ENCODE measurements at regions not wholly inside any gene's neighbourhood (a gene's known extent, or its start where the extent isn't known, plus 50 kb on each side); places are given as distances from the start of the nearest gene placed in this dataset.
A peak's percentile ranks its signal among the peaks of the same experiment; 100 is the strongest.

DNA sequence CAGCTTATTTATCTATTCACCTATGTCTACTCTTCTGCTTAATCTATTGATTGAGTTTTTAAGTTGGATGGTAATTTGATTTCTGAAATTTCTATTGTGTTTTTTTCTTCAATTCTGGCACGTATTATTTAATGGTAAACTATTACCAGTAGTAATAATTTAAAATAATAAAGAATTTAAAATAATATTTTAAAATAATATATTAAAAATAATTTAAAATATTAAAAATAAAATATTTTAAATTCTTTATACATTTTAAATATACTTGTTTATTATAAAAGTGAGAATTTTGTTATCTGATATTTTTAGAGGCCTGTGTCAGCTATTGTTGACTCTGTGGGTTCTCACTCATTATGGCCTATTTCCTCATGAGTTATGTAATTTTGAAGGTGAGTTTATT lies 100.7 kb upstream of the SPATA16 start:
- ATAC-seq (no peak), DNase-seq (no peak)
- H3K36me3 ChIP-seq, result no peaks in the 10 kb centered on the region
- H3K9me3 ChIP-seq, result no peaks in the 10 kb centered on the region
- intact Hi-C loops (cut with DNase I), result no loop called here
- WGBS (ENCODE audit: insufficient coverage, low coverage, low lambda C conversion rate, missing lambda C conversion rate), result 71% methylated on average over 1 of the region's 1 CpG
- H3K27me3 ChIP-seq, result no peaks in the 10 kb centered on the region
- H3K27ac ChIP-seq, result no peak overlapping the region
- H3K4me1 ChIP-seq, result no peaks in the 10 kb centered on the region
- H3K4me3 ChIP-seq, result no peak overlapping the region
- no peak for TF ChIP-seq POLR2A (IDR thresholded peaks at IDR 0.05)
- TF ChIP-seq, protein P1, sequence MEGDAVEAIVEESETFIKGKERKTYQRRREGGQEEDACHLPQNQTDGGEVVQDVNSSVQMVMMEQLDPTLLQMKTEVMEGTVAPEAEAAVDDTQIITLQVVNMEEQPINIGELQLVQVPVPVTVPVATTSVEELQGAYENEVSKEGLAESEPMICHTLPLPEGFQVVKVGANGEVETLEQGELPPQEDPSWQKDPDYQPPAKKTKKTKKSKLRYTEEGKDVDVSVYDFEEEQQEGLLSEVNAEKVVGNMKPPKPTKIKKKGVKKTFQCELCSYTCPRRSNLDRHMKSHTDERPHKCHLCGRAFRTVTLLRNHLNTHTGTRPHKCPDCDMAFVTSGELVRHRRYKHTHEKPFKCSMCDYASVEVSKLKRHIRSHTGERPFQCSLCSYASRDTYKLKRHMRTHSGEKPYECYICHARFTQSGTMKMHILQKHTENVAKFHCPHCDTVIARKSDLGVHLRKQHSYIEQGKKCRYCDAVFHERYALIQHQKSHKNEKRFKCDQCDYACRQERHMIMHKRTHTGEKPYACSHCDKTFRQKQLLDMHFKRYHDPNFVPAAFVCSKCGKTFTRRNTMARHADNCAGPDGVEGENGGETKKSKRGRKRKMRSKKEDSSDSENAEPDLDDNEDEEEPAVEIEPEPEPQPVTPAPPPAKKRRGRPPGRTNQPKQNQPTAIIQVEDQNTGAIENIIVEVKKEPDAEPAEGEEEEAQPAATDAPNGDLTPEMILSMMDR (IDR thresholded peaks at IDR 0.05), result no peak

DNA sequence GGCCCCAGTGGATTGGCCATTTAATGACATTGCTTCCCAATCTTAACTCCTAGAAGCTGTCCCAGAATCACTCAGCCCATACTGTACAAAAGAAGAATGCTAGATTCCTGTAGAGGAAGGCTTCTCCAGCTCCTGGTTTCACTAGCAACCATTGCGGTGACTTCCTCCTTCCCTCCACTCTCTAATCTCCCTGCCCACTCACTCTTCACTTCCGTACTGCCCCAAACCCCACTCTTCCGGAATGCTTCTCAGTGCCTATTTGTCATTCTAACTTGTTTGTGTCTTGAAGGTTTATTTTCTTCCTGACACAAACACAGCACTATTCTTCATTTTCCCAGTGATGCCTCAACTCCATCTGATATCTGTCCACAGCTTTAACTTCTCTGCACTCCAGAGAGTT lies 97.1 kb upstream of the SPATA16 start:
- intact Hi-C loops (cut with DNase I), result no loop called here
- 23% methylated on average over 3 of the region's 3 CpGs for WGBS (ENCODE audit: insufficient coverage, low coverage, low lambda C conversion rate, missing lambda C conversion rate)
- TF ChIP-seq POLR2A (IDR thresholded peaks at IDR 0.05), result no peak
- TF ChIP-seq, protein P1 (IDR thresholded peaks at IDR 0.05), result no peak
- H3K4me1 ChIP-seq, result no peaks in the 10 kb centered on the region
- no peak overlapping the region for H3K4me3 ChIP-seq
- DNase-seq (no peak), ATAC-seq (no peak)
- no peaks in the 10 kb centered on the region for H3K9me3 ChIP-seq
- no peaks in the 10 kb centered on the region for H3K27me3 ChIP-seq
- H3K36me3 ChIP-seq, result no peaks in the 10 kb centered on the region
- no peak overlapping the region for H3K27ac ChIP-seq

DNA sequence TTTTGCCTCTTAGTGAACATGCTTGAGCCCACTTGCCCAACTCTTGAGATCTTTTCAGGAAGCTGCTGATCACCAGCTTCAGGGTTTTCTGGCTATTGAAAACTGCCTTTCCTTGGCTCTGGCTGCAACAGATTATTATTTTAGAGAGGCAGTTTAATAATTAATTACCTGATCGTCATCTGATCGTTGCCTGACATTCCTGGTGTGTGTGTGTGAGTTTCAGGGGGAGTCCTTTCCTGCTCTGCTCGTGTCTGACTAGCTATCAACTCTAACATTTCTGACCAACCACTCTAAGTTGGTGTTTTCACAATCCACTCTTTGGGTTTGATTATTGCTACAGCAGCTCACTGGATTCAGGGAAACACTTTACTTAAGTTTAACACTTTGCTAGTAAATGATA lies 84.3 kb upstream of the SPATA16 start:
- H3K36me3 ChIP-seq, result no peaks in the 10 kb centered on the region
- intact Hi-C loops (cut with DNase I), result no loop called here
- no peak overlapping the region for H3K27ac ChIP-seq
- no peak for TF ChIP-seq POLR2A (IDR thresholded peaks at IDR 0.05)
- TF ChIP-seq, protein P1 (IDR thresholded peaks at IDR 0.05), result no peak
- H3K9me3 ChIP-seq, result no peaks in the 10 kb centered on the region
- WGBS (ENCODE audit: insufficient coverage, low coverage, low lambda C conversion rate, missing lambda C conversion rate), result 29% methylated on average over 3 of the region's 3 CpGs
- no peaks in the 10 kb centered on the region for H3K4me1 ChIP-seq
- no peaks in the 10 kb centered on the region for H3K27me3 ChIP-seq
- ATAC-seq (no peak), DNase-seq (no peak)
- no peak overlapping the region for H3K4me3 ChIP-seq

DNA sequence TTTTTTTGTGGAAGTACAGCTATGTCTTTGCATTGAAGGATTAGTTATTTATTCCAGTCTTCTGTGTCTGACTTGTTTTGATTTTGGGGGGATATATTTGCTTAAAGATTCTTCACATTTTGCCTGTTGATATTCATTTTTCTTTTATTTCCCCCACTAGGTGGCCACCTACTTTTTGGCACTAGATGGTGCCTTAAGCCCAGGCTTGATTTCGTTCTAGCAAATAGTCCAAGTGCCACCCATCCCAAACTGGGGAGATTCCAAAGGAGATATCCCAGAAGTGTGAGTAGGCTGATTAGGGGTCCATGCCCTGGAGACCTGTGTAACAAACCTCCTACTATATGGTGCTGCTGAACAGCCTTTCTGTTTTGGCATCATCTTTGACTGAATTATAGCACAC lies 80.0 kb upstream of the SPATA16 start:
- no peaks in the 10 kb centered on the region for H3K4me1 ChIP-seq
- H3K27ac ChIP-seq, result no peak overlapping the region
- H3K9me3 ChIP-seq, result no peaks in the 10 kb centered on the region
- no peaks in the 10 kb centered on the region for H3K36me3 ChIP-seq
- WGBS (ENCODE audit: insufficient coverage, low coverage, low lambda C conversion rate, missing lambda C conversion rate), result 28% methylated on average over 1 of the region's 1 CpG
- DNase-seq, result no peak
- ATAC-seq, result no peak
- no peak for TF ChIP-seq POLR2A (IDR thresholded peaks at IDR 0.05)
- TF ChIP-seq, protein P1 (IDR thresholded peaks at IDR 0.05), result peak in 1 of 4 donors; percentile 29
- H3K27me3 ChIP-seq, result no peaks in the 10 kb centered on the region
- no peak overlapping the region for H3K4me3 ChIP-seq
- intact Hi-C loops (cut with DNase I), result no loop called here

DNA sequence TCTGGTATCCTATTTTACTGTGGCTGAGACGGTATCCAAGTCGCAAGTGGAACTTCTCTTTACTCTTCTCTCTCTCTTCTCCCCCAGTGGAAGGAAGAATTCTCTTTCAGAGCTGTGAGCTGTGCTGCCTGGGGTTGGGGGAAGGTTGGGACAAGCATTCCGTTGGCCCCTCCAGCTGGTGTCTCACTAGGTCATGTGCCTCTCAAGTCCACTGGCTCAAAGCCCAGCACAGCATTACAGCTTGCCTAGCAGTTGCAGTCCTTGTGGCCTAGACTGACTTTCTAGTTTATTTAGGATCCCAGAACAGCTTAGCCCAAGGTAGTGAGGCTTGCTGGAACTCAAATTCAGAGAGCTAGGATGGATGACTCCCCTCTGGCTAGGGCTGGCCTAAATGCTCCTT lies 76.1 kb upstream of the SPATA16 start:
- no peak for TF ChIP-seq POLR2A (IDR thresholded peaks at IDR 0.05)
- TF ChIP-seq, protein P1 (IDR thresholded peaks at IDR 0.05), result no peak
- ATAC-seq (no peak), DNase-seq (no peak)
- H3K4me1 ChIP-seq, result no peaks in the 10 kb centered on the region
- no peak overlapping the region for H3K27ac ChIP-seq
- H3K27me3 ChIP-seq, result no peaks in the 10 kb centered on the region
- no peaks in the 10 kb centered on the region for H3K9me3 ChIP-seq
- 78% methylated on average over 3 of the region's 3 CpGs for WGBS (ENCODE audit: insufficient coverage, low coverage, low lambda C conversion rate, missing lambda C conversion rate)
- no peak overlapping the region for H3K4me3 ChIP-seq
- intact Hi-C loops (cut with DNase I), result no loop called here
- H3K36me3 ChIP-seq, result no peaks in the 10 kb centered on the region
